GM18951 (cell line): ENCODE measurements at regions not wholly inside any gene's neighbourhood (a gene's known extent, or its start where the extent isn't known, plus 50 kb on each side); places are given as distances from the start of the nearest gene placed in this dataset.

Experiments
- POLR2A ChIP-seq: IDR thresholded peaks from 4 replicates; pipeline ENCODE4 v1.6.1; 2011; ENCODE audit warnings: mild to moderate bottlenecking; ENCODE audit not compliant: insufficient read length, insufficient read depth; ENCODE audit errors: extremely low read depth
- in situ Hi-C: fragments of 300-500 bp; cut with MboI; formaldehyde crosslinking; loops from one replicate; pipeline ENCODE4 v1.12.0; 2022; ENCODE audit warnings: low sequenced_read_pairs, mixed read lengths, inconsistent platforms; ENCODE audit not compliant: unreplicated experiment

GRCh38 chr13:34749046-34749445, 193.0 kb upstream of the NBEA start:
- in situ Hi-C loops = no loop called here
- no peak for TF ChIP-seq POLR2A

GRCh38 chr13:34750078-34750931, 191.8 kb upstream of the NBEA start:
- in situ Hi-C loops = no loop called here
- TF ChIP-seq POLR2A = no peak

- TF ChIP-seq POLR2A = no peak
- in situ Hi-C loops = no loop called here
Observed at GRCh38 chr13:34751044-34751443, 191.0 kb upstream of the NBEA start.

GRCh38 chr13:34751492-34751891, 190.6 kb upstream of the NBEA start:
- in situ Hi-C loops = no loop called here

GRCh38 chr13:34752283-34752960, 189.6 kb upstream of the NBEA start:
- in situ Hi-C loops = no loop called here
- TF ChIP-seq POLR2A = no peak

More at GRCh38 chr13:34751492-34751891, 190.6 kb upstream of the NBEA start:
- no peak for TF ChIP-seq POLR2A

GRCh38 chr13:34756136-34756535, 185.9 kb upstream of the NBEA start:
- in situ Hi-C loops = no loop called here
- no peak for TF ChIP-seq POLR2A

GRCh38 chr13:34756572-34756971, 185.5 kb upstream of the NBEA start:
- in situ Hi-C loops = no loop called here
- TF ChIP-seq POLR2A = no peak

GRCh38 chr13:34757441-34757840, 184.6 kb upstream of the NBEA start:
- in situ Hi-C loops = no loop called here

GRCh38 chr13:34758628-34759027, 183.4 kb upstream of the NBEA start:
- in situ Hi-C loops = no loop called here
- no peak for TF ChIP-seq POLR2A

More at GRCh38 chr13:34757441-34757840, 184.6 kb upstream of the NBEA start:
- no peak for TF ChIP-seq POLR2A

GRCh38 chr13:34762312-34762711, 179.8 kb upstream of the NBEA start:
- no peak for TF ChIP-seq POLR2A
- in situ Hi-C loops = no loop called here

- in situ Hi-C loops = no loop called here
Observed at GRCh38 chr13:34764246-34764645, 177.8 kb upstream of the NBEA start.

GRCh38 chr13:34765446-34766180, 176.5 kb upstream of the NBEA start:
- no peak for TF ChIP-seq POLR2A
- in situ Hi-C loops = no loop called here

More at GRCh38 chr13:34764246-34764645, 177.8 kb upstream of the NBEA start:
- TF ChIP-seq POLR2A = no peak

GRCh38 chr13:34767778-34768177, 174.3 kb upstream of the NBEA start:
- in situ Hi-C loops = no loop called here
- no peak for TF ChIP-seq POLR2A

- in situ Hi-C loops = no loop called here
- TF ChIP-seq POLR2A = no peak
Observed at GRCh38 chr13:34772206-34772605, 169.9 kb upstream of the NBEA start.

- in situ Hi-C loops = no loop called here
- TF ChIP-seq POLR2A = no peak
Observed at GRCh38 chr13:34772881-34773280, 169.2 kb upstream of the NBEA start.
